ENCODE measurements at regions not wholly inside any gene's neighbourhood (a gene's known extent, or its start where the extent isn't known, plus 50 kb on each side); places are given as distances from the start of the nearest gene placed in this dataset.
A peak's percentile ranks its signal among the peaks of the same experiment; 100 is the strongest.
"Not testable (repeated sequence)": the region's sequence is repeated elsewhere in the genome, so short reads cannot be mapped to it uniquely, and the experiment has no call there.

DNA sequence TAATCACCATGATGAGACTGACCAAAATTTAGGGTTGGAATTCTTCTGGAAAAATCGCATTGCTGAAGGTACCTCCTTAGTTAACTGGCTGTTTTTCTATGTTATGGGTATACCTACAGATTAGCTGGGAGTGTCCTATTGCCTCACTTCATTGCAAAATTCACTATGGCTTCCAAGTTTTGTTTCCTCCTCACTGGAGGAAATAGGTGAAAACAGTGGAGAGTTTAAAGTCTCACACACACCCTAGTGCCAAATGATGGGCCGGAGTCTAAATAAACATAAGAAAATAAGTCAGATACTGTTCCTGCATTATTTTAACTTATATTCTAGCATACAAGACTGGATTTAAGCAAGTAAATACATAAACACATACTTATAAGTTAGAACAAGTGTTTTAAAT, 98.2 kb downstream of the AHR start:
- no peak for DNase-seq (ENCODE audit: low read depth in 2 of 2)

DNA sequence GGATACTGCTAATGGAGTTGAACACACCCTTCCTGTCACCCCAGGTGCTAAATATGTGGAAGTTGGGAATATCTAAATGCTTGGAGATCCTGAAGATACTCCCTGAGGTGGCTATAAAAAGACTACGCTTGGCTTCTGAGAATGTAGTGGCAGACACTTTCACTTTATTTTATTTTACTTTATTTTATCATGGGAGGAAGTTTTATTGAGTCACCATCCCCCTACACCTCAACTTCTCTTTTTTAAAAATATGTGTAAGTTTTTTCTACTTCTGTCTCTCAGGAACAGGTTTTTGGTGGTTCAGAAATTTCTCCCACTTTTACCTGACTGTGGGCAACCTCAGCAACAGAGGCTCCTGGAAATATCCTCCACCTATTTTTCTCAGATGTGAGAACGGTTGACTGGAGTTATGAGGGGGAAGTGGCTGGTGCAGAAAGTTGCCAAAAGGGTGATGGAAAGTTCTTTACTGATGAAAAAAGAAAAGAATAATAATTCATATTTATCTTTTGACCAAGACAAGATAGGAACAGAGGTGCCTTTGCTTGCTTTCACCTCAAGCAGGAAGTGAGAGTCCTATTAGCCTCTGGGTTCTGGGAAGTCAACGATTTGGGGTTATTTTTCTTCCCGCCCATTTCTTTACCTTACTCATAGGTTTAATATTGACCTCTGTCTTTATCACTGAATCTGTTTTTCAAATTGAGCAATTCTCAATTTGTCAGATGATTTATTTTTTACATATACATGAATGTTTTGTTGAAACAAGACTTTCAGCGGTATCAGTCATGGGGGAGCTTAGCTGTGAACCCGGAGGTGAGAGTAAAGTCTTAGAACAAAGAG, 103.6 kb downstream of the AHR start:
- DNase-seq (ENCODE audit: low read depth in 2 of 2) = no peak

DNA sequence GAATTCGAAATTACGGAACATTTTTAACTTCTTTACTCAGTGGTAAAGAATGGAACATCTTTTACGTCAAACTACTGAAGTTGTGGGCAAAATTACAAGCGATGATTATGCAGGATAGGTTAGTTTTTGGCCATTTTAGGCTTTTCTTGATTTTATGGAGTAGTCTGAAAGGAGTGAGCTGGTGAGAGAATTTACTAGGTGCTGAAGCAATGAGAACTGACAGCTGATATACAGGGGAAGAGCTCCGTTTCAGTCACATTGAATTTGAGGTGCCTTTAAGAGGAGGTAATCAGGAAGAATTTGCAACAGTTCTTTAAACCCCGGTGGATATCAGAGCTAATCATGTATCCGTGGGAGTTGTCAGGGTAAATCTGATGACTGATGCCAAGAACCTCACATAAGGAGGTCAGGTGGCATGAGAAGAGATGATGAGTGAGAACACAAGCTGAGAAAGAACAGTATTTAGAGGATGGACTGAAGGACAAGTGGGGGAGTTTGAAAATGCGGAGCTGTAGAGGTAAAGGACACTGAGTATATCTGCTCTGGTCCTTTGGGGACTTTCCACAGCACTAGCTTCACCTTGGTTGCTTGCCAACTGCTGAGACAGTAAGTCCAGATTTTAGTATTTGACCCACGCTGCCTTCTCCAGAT, 104.3 kb downstream of the AHR start:
- DNase-seq (ENCODE audit: low read depth in 2 of 2) = peak in 1 of 2 donors; percentile 44

DNA sequence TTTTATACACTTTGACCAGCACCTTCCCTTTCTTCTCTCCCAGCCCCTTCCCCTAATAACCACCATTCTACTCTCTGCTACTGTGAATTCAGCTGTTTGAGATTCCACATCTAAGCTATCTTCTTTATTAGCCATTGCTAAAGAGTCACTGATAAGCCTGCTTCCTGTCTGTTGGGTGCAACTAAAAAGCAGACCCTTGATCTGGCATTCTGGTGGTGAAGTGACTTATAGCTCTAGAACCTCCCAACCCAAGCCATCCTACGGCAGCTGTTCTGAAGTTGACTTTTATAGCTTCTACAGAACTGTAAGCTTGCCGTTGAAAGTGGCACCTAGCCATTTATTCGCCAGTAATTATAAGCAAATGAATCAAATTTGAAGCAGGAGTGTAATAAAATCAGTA, 105.6 kb downstream of the AHR start:
- peak in 1 of 2 donors; percentile 40 for DNase-seq (ENCODE audit: low read depth in 2 of 2)

DNA sequence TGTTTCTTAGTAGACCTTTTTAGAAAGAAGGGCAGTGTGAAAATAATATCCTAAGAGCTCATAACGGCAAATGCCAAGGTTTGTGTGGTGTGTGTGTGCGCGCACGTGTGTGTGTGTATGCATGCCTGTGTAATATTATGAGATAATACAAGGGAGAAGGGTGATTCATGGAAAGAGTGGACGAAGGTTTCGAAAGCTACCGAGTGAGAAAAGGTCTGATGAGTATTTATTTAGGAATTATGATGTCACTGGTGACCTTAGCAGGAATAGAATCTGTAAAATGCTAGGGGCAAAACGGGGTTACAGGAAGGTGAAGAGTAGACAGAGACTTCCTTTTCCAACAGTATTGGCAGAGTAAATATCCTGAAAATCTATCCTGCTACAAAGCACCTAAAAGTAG, 107.3 kb downstream of the AHR start:
- DNase-seq (ENCODE audit: low read depth in 2 of 2) = peak; percentile 93 to 99

DNA sequence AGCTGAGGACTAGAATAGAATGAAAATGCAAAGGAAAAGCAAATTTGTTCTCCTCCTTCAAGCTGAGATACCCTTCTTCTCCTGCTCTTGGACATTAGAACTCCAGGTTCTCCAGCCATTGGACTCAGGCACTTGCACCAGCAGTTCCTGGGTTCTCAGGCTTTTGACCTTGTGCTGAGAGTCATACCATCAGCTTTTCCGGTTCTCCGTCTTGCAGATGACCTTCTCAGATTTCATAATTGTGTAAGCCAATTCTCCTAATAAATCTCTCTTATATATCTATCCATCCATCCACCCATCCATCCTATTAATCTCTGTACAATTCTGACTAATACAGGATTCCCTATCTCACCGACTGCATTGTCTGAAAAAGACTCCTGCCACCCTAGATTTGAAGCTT, 108.3 kb downstream of the AHR start:
- DNase-seq (ENCODE audit: low read depth in 2 of 2) = peak; percentile 16 to 61

DNA sequence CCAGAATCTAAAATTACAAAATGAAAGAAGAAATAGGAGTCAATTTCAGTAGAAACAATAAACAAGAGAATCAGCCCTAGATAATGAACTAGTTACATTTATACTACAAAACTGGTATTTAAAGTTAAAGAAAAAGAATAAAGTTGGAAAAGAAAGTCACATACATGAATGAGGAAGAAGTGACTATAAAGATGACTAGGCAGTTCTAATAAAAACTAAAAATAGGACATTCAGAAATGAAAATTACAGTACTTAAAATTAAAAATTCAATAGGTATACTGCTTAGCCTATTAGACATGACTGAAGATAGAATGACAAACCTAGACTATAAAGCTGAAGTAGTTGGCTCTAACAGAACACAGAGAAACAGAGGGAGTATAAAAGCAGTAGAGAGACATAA, 108.8 kb downstream of the AHR start:
- DNase-seq (ENCODE audit: low read depth in 2 of 2) = no peak

DNA sequence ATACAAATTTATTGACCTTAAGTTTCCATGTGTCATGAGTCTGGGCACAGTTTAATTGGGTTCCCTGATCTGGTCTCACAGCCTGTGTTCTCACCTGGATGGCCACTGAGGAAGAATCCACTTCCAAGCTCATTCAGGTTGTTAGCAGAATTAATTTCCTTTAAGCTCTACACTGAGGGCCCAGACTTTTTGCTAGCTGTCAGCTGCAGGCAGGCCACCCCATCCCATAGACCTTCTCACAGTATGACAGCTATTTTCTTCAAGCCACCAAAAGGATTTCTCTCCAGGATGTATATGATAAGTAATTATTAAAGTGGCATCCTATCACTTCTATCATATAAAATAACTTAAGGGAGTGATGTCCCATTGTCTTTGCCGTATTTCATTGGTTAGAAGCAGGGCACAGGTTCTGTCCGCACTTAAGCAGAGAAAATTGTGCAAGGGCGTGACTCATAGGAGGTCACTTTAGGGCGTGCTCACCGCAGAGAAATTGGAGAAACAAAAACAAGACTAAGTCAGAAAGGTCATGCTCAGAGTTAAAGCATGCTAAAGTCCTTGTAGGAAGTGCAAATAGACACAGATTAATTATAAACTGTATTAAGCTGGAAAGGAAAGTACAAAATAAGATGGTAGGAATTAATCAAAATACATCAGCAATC, 109.9 kb downstream of the AHR start:
- DNase-seq (ENCODE audit: low read depth in 2 of 2) = peak; percentile 79 to 93

DNA sequence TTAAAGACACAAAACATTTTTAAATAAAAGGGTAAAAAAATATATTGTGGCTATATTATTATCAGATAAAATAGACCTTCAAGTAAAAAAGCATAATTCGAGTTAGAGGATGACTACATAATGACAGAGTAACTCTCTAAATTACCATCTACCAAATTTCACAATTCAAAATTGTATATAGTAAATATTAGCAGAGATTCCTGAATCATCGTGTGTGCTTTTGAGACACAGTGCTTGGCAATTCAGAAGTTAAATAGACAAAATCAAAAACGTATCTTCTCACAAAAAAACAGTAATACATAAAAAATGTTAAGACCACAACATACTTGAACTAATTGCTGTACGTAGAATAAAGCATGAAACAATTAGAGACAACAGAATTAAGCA, 110.4 kb downstream of the AHR start:
- no peak for DNase-seq (ENCODE audit: low read depth in 2 of 2)

DNA sequence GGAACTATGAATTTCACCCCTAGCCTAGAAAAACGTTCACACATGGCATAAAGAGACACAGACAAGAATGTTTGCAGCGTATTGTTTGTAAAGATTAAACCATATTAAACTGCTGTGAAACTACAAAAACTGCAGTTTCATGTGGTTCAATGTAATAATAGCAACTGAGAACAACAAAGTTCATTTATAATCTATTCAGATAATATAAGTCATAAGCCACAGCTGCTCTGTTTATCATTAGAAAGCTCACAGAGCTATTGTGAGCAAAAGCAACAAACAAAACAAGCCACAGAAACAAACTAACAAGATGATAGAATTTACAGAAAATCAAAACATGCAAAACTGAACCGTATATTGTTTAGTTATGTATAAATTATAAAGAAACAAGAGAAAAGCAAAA, 113.5 kb downstream of the AHR start:
- DNase-seq (ENCODE audit: low read depth in 2 of 2) = no peak

DNA sequence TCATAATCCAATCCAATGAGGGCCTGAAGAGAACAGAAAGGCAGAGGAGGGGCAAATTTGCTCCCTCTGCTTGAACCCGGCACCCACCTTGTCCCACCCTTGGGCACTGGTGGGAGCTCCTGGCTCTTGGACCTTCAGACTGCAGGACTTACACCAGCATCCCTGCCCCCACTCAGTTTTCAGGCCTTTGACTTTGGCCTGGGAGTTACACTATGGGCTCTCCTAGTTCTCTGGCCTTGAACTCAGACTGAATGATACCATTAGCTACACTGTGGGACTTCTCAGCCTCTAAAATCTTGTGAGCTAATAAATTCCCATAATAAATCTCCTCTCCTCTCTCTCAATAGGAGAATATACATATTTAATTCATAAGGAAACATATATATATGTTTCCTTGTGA, 114.4 kb downstream of the AHR start:
- DNase-seq (ENCODE audit: low read depth in 2 of 2) = no peak

DNA sequence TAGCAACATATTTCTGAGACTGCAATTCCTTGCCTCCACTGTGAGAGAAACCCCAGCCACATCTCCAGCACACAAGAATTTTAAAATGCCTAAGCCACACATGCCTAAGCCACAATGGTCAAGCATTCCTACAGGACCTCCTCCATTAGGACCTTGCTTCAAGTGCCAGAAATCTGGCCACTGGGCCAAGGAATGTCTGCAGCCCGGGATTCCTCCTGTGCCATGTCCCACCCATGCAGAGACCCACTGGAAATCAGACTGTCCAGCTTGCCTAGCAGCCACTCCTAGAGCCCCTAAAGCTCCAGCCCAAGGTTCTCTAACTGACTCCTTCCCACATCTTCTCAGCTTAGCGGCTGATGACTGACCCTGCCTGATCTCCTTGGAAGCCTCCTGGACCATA, 117.5 kb downstream of the AHR start:
- DNase-seq (ENCODE audit: low read depth in 2 of 2) = no peak

DNA sequence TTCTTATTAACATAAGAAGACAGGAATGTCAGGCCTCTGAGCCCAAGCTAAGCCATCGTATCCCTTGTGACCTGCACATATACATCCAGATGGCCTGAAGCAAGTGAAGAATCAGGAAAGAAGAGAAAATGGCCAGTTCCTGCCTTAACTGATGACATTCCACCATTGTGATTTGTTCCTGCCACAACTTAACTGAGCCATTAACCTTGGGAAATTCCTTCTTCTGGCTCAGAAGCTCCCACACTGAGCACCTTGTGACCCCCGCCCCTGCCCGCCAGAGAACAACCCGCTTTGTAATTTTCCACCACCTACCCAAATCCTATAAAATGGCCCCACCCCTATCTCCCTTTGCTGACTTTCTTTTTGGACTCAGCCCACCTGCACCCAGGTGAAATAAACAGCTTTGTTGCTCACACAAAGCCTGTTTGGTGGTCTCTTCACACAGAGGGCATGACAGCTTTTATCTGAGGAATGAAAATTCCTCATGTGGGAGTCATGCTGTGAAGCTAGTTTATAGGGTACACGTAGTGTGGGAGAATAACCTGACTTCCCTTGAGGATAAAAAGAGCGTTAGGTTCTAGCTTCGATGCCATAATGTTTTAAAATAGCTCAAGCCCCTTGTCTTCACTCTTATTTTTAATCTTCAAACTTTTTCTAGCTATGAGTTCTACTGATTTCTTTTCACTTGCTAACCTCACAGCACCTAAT, 122.0 kb downstream of the AHR start:
- not testable (repeated sequence) for DNase-seq (ENCODE audit: low read depth in 2 of 2)

DNA sequence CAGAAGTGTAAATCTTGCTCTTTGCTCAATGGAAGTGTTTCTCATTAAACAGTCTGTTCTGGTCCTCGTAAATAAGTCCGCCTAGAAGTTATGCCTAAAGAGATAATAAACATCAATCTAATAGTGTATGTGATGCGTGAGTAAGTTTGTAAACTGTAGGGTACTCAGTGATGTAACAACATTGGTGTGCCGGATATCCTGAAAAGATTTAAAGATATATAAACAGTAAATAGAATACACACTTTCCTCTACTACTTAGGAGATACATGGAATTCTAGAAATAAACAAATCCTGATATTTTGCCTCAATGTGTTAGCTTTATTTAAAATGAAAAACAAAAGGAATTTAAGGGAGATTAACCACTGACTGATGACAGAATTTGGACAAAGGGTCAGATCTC, 123.5 kb downstream of the AHR start:
- no peak for DNase-seq (ENCODE audit: low read depth in 2 of 2)

DNA sequence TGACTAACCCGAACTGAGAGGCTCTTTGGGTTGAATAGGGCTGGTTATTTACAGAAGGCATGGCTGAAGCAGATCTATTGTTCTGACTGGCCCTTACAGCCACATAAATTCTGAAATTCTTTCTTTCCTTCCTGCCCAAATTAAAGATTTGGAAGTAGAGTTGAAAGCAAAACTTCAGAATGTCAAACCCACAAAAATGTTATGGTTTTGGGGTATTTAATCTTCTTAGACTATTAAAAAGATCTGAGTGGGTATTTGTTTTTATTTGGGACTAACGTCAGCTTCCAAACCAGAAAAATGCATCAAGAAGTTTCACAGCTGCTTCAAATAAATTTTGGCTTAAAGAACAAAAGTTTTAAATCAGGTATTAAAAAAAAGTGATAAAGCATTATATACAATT, 124.5 kb downstream of the AHR start:
- DNase-seq (ENCODE audit: low read depth in 2 of 2) = no peak

DNA sequence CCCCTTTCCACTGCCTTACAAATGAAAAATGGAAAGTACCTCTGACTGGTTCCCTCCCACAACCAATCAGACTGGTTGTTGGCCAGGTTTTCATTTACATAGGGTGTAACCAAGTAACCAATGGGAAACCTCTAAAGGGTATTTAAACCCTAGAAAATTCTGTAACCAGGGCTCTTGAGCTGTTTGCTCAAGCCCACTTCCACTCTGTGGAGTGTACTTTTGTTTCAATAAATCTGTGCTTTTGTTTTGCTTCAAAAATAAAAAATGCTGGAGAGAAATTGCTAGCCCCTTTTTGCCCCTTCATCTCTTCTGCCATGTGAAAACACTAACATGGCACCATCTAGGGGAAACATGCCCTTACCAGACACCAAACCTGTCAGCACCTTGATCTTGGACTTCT, 129.5 kb downstream of the AHR start:
- no peak for DNase-seq (ENCODE audit: low read depth in 2 of 2)

DNA sequence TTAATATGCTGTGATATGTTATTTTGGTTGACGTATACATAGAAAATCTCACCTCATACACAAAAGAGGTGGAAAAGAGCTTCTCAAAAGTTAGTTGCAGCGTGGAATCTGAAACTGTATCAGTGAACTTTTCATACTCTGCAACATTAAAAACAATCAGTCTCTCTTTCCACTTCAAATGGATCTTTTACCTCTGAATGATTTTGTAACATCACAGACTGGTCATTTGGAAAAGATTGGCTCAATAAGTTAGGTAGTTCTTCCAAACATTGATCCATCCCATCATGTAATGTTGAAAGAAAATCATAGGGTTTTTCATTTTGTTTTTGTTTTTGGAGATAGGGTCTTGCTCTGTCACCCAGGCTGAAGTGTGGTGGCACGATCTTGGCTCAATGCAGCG, 131.1 kb downstream of the AHR start:
- no peak for DNase-seq (ENCODE audit: low read depth in 2 of 2)

DNA sequence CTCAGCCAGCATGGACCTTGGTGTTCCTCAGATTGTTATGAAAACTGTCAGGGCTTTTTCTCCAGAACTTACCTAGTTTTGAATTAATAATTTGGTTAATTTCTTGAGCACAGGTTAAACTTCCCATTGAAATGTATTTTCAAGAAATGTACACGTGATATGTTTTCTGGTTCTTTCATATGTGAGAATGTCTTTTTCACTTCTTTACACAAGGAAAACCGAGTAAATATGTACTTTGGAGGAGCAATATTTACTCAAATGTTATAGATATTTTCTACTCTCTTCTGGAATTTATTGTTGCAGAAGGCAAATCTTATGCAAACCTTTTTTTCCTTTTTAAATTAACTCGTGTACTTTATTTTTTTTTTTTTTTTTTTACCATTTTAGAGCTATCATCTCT, 134.3 kb downstream of the AHR start:
- DNase-seq (ENCODE audit: low read depth in 2 of 2) = no peak

DNA sequence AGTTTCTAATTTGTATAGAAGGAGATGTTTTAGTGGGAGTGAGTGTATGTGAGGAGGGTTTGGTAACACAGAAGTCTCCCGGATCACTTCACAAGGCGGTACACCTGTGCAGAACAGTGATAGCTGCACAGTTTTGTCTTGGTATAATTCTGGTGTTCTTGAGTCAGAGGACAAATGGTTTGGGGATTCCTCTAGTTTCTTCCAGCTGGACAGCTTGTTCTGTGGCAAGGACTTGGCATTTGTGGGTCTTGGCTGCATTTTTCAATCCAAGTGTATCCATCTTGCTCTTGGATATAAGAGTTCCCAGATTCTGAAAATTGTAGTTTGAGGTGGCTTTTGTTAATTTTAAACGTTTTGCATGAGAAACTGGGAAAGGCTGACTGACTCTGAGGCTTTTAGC, 135.7 kb downstream of the AHR start:
- no peak for DNase-seq (ENCODE audit: low read depth in 2 of 2)

DNA sequence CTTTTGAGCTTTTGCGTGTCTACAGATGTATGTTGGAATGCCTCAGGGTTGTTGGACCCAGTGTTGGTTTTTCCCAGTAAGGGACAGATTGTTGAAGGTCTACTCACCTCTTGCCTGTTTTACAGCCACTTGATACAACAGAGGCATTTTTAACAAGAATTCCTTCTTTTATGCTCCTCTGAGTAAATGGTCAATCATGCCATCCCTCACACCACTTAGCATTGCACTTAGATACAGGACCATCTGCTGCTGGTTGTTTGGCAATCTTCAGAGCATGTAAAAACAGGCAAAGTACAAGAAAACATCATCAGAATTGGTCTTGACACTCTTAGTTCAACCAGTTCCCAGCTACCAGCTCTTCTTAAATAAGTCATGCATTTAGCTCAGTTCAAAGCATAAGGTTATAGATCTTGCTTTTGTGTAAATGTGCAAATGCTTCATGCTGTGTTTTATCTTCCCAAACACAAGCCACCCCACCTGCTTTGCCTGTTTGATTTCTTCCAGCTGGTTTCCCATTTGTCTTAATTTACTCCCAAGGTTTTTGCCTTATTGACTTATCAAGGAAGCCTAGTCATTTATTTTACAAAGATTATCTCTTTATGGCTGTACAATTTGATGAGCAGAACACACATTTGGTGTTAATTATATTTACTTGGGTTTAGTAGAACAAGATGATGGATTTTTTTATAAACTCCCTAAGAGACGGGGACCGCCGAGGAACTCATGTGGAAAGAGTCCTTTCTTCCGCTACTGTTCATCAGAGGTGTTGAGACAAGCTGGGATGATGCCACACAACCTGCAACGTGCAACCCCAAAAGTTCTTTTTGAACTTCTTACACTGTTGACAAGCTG, 136.6 kb downstream of the AHR start:
- no peak for DNase-seq (ENCODE audit: low read depth in 2 of 2)

DNA sequence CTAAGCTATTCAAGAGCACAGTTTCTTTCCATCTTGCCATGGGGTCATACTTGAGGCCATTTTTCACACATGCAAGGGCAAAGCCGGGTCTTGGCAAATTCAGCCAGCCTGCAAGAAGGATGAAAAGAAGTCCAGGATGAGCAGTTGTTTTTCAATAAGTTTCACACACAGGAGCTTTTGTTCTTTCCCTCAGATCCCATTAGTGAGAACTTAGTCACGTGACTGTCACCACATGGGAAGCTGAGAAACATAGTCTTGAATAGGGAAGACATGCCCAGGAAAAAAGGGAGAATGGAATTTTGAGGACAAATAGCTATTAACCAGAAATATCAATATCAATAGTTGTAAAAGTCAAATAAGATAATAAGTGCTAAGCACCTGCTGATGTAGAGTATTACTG, 137.7 kb downstream of the AHR start:
- no peak for DNase-seq (ENCODE audit: low read depth in 2 of 2)

Measured in lung microvascular endothelial cell (primary cell).